K562 (cell line): ENCODE measurements at regions not wholly inside any gene's neighbourhood (a gene's known extent, or its start where the extent isn't known, plus 50 kb on each side); places are given as distances from the start of the nearest gene placed in this dataset.
A peak's percentile ranks its signal among the peaks of the same experiment; 100 is the strongest.

Source experiments
- ETV1 ChIP-seq: fragments of 450-650 bp; conservative IDR thresholded peaks from 2 replicates; pipeline ENCODE4 v1.6.1; 2016; ENCODE audit warnings: missing genetic modification characterization, control low read depth, low read depth, missing compliant biosample characterization
- HCFC1 ChIP-seq: IDR thresholded peaks from 2 replicates; pipeline ENCODE4 v1.6.1; 2012; ENCODE audit warnings: low read depth, low read length, improper control_type of control experiment
- HLTF ChIP-seq: fragments of 450-650 bp; IDR thresholded peaks from 2 replicates; pipeline ENCODE4 v1.6.1; 2016
- PPARD ChIP-seq: fragments of 250-450 bp; sonication (Bioruptor Pico); IDR thresholded peaks from 2 replicates; pipeline ENCODE4 v1.8.0; 2022; ENCODE audit warnings: inconsistent platforms, mild to moderate bottlenecking, moderate library complexity
- RERE ChIP-seq: sonication (generic); formaldehyde crosslinking; IDR thresholded peaks from 2 replicates; pipeline ENCODE4 v1.8.0; 2023; ENCODE audit warnings: missing genetic modification reagents, mild to moderate bottlenecking, borderline replicate concordance
- ZBTB5 ChIP-seq: fragments of 450-650 bp; IDR thresholded peaks from 2 replicates; pipeline ENCODE4 v1.6.1; 2017; ENCODE audit warnings: antibody characterized with exemption
- ZNF518B ChIP-seq: fragments of 250-450 bp; sonication (Bioruptor Pico); IDR thresholded peaks from 2 replicates; pipeline ENCODE4 v1.5.0; 2021; ENCODE audit warnings: mild to moderate bottlenecking, moderate library complexity
- TF ChIP-seq, protein P1 (sequence below), 2 experiments: fragments of 450-650 bp; IDR thresholded peaks; 2 replicates each; pipeline ENCODE4 v1.6.1; 2016
- TF ChIP-seq, protein P2 (sequence below): fragments of 250-450 bp; sonication (Bioruptor Pico); IDR thresholded peaks from 2 replicates; pipeline ENCODE4 v1.5.0; 2021
- TF ChIP-seq, protein P3 (sequence below): fragments of 250-450 bp; sonication (Bioruptor Pico); IDR thresholded peaks from 2 replicates; pipeline ENCODE4 v1.8.0; 2021; ENCODE audit warnings: moderate library complexity, mild to moderate bottlenecking, inconsistent platforms
- TF ChIP-seq, protein P4 (sequence below): fragments of 450-650 bp; formaldehyde crosslinking; conservative IDR thresholded peaks from 2 replicates; pipeline ENCODE4 v1.4.0; 2022; ENCODE audit warnings: mild to moderate bottlenecking, missing genetic modification characterization

DNA sequence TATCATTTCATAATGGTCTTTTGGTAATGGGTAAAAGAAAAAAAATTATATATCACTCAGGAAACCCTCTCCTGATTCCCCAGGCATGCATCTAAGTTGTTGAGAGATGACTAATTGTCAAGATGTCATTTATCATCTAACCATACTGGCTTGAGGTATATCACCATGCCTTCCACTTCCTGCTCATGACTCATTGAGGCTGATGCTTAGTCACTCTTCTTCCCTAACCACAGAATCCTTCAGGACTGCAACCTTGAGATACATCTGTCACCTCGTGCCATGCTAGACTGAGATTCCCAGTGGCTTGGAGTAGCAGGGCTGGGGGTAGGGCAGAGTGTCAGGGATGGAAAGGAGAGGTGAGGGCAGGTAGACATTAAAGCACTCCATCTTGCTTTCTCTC is 782.5 kb upstream of the INTU start (continued):
- no peak for TF ChIP-seq ZBTB5
- TF ChIP-seq, protein P1, sequence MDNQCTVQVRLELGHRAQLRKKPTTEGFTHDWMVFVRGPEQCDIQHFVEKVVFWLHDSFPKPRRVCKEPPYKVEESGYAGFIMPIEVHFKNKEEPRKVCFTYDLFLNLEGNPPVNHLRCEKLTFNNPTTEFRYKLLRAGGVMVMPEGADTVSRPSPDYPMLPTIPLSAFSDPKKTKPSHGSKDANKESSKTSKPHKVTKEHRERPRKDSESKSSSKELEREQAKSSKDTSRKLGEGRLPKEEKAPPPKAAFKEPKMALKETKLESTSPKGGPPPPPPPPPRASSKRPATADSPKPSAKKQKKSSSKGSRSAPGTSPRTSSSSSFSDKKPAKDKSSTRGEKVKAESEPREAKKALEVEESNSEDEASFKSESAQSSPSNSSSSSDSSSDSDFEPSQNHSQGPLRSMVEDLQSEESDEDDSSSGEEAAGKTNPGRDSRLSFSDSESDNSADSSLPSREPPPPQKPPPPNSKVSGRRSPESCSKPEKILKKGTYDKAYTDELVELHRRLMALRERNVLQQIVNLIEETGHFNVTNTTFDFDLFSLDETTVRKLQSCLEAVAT (IDR thresholded peaks at IDR 0.05): peak in 1 of 2 experiments; percentile 96; a peak in 2 of 4 replicates
- TF ChIP-seq, protein P2, sequence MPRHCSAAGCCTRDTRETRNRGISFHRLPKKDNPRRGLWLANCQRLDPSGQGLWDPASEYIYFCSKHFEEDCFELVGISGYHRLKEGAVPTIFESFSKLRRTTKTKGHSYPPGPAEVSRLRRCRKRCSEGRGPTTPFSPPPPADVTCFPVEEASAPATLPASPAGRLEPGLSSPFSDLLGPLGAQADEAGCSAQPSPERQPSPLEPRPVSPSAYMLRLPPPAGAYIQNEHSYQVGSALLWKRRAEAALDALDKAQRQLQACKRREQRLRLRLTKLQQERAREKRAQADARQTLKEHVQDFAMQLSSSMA (CRISPR knock-in tag): no peak
- TF ChIP-seq HLTF: no peak
- no peak for TF ChIP-seq RERE
- TF ChIP-seq ETV1: peak; percentile 97
- TF ChIP-seq HCFC1: no peak
- TF ChIP-seq, protein P3, sequence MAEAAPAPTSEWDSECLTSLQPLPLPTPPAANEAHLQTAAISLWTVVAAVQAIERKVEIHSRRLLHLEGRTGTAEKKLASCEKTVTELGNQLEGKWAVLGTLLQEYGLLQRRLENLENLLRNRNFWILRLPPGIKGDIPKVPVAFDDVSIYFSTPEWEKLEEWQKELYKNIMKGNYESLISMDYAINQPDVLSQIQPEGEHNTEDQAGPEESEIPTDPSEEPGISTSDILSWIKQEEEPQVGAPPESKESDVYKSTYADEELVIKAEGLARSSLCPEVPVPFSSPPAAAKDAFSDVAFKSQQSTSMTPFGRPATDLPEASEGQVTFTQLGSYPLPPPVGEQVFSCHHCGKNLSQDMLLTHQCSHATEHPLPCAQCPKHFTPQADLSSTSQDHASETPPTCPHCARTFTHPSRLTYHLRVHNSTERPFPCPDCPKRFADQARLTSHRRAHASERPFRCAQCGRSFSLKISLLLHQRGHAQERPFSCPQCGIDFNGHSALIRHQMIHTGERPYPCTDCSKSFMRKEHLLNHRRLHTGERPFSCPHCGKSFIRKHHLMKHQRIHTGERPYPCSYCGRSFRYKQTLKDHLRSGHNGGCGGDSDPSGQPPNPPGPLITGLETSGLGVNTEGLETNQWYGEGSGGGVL (CRISPR knock-in tag): no peak
- TF ChIP-seq, protein P4, sequence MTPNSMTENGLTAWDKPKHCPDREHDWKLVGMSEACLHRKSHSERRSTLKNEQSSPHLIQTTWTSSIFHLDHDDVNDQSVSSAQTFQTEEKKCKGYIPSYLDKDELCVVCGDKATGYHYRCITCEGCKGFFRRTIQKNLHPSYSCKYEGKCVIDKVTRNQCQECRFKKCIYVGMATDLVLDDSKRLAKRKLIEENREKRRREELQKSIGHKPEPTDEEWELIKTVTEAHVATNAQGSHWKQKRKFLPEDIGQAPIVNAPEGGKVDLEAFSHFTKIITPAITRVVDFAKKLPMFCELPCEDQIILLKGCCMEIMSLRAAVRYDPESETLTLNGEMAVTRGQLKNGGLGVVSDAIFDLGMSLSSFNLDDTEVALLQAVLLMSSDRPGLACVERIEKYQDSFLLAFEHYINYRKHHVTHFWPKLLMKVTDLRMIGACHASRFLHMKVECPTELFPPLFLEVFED (CRISPR knock-in tag): peak; percentile 88; the same call in 1 of the 2 replicates
- no peak for TF ChIP-seq PPARD
- TF ChIP-seq ZNF518B (CRISPR knock-in tag): no peak
